Activated CD4-positive, alpha-beta T cell treated with anti-CD3 and anti-CD28 coated beads, Interleukin-2, amount 50 U/mL, for 4 hours (primary cell): ENCODE measurements at regions not wholly inside any gene's neighbourhood (a gene's known extent, or its start where the extent isn't known, plus 50 kb on each side); places are given as distances from the start of the nearest gene placed in this dataset.
"Not testable (repeated sequence)": the region's sequence is repeated elsewhere in the genome, so short reads cannot be mapped to it uniquely, and the experiment has no call there.

Source experiments
- DNase-seq, 2 experiments: peaks; one replicate each; pipeline ENCODE4 v3.0.0-alpha.2; 2020

DNA sequence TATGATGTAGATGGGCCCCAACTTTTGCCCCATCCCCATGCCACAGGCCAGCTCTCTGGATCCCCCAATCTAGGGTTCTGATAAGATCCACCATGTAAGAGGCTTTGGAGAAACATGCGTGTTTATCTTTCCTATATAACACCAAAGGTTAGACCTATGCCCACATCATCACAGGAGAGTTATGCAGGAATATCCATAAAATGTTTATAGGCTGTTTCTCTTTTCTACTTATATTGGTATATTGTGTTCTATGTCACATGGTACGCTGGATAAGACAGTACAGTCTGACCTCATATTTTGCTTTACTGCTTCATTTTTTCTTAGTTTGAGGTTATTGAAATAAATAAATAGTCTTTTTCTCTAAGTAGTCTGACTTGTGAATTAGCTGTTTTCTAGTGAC lies 1013.9 kb upstream of the GYPC start:
- no peak for DNase-seq

DNA sequence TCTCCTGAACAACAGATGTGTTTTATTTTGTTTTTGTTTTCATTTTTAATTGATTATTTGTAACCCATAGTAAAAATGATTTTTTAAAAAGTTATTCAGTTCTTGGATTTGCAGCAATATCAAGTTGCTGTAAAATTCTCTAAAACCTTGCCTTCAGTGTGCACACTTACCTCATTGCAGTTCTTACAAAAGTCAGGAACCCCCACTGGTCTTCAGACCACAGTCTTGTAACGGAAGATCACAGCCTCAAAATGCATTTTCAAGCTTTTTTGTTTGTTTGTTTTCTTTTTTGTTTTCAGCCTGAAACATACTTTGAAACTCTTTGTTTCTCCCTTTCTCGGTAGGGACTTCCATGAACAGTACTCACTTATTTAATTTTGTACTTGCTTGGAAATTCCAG lies 1012.8 kb upstream of the GYPC start:
- no peak for DNase-seq

DNA sequence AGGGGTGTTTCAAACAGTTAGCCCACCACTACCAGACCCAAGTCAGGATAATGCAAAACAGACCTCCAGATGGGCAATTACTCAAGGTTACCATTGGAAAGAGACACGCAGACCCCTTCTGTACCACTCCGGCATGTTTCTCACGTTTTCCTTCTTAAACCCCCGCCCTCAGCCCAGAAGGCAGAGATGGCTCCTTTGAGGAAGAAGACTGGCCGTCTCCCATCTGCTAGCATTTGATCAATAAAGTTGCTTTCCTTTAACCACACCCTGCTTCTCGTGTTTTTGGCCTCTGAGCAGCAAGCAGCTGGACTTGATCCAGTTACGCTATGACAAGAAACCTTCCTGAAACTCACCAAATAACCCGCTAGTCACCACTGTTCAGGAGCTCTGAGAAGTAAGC lies 1012.4 kb upstream of the GYPC start:
- no peak for DNase-seq

DNA sequence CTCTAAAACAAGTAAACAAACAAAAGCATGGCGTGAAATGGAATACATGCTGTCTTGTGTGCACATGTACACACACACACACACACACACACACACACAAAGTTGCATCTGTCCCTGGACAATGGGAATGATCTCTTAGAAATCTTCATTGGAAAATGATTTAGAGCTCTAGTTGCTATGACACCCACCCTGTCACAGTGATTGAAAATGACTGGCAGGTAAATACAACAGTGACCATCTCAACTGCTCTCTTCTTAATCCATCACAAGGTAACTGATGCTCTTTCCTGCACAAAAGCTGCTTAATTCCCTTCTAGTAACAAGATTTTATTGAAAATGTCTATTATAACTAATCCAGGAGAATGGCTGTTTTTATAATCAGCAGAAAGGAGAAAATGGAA lies 1011.7 kb upstream of the GYPC start:
- no peak for DNase-seq

DNA sequence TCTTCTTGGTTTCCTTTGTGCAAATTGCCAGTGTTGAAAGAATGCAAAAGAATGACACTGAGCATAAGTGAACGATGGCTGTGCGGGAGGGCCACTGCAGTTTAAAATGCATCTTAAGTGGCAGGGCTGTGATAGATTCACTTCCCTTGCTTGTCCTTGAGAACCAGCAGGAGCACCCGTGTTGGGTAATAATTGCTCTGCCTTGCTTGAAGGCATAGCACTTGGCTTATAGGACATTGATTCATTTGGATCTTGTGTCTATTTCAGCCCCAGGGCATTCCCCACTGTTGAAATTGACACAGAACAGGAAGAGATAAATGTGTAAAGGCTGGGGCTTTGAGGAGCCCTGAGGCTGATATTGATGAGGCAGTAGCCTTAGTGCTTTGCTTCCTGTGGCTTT lies 1003.7 kb upstream of the GYPC start:
- DNase-seq: no peak

DNA sequence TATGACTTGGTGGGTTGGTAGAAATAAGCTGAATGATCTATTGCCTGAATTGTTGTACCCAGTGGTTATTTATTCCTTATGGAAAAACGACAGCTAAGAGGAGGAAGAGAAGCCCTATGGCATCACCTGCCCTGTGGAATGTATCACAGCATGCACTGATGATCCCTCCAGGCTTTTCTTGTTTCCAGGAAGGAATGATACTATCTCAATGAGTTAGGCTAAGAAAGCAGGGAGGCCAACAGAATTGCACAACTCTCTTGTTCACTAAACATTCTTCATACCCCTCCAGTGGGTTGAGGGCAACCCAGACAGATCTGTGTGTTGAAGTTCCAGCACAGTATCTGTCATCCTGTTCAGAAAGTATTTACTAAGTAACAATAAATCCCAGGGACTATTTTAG lies 1001.7 kb upstream of the GYPC start:
- no peak for DNase-seq

DNA sequence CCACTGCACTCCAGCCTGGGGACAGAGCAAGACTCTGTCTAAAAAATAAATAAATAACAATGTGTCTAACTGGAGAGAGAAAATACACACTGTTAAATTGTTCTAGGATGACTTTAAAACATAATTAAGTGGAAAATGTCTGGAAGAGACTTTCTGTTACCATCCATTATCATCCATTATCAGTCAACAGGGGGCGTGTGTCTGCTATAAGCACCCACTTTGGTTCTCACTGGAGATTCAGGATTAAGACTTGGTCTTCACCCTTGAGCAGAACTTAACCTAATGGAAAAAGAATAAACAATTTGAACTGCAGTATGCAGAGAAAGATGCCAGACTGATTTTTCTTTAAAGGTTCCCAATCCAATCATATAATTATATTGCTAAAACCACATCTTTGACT lies 999.8 kb upstream of the GYPC start:
- no peak for DNase-seq

DNA sequence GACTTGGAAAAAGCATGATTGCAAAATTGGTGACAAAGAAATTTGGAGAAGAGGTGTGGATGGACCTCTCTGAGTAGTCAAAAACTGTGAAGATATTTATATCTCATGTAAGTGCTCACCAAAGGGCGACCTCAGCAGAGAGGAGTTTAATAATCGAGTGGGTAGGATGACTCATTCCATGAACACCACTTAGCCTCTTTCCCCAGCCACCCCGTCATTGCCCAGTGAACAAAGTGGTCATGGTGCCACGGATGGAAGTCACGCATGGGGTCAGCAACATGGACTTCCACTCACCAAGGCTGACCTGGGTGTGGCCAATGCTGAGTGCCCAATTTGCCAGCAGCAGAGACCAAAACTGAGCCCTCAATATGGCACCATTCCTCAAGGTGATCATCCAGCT lies 997.4 kb upstream of the GYPC start:
- DNase-seq: no peak

DNA sequence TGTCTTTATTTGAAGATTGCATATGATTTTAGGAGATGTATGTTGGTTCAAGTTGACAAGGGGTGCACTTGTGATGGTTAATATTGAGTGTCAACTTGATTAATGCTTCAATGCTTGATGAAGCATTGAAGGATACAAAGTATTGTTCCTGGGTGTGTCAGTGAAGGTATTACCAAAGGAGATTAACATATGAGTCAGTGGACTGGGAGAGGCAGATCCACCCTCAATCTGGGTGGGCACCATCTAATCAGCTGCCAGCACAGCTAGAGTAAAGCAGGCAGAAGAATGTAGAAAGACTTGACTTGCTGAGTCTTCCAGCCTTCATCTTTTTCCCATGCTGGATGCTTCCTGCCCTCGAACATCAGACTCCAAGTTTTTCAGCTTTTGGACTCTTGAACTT lies 995.6 kb upstream of the GYPC start:
- not testable (repeated sequence) for DNase-seq

DNA sequence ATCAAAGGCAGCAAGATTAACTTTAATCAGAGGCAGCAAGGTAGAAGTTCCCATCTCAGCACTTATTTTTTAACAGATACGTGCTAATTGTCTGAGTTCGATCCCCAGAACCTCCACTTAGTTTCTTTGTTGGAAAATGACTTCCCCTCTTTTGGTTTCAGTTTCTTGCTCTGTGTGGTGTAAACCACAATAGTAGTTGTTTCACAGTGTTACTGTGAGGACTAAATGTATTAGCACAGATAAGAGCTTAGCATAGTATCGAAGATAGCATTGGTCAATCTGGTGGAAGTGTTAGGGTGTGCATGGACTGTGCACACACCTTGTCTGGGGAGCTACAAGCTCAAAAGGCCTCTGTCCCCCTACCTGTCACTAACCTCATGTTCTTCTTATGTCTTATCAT lies 988.3 kb upstream of the GYPC start:
- no peak for DNase-seq

DNA sequence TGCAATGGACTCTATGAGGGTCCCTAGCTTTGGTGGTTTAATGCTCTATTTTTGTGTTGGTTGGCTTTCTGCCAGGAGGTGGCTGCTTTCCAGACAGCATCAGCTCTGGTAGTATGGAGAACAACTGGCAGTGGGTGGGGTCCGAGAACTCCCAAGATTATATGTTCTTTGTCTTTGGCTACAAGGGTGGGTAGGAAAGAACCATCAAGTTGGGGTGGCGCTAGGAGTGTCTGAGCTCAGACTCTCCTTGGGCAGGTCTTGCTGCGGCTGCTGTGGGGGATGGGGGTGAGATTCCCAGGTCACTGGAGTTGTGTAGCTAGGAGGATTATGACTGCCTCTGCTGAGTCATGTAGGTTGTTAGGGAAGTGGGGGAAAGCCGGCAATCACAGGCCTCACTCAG lies 976.1 kb upstream of the GYPC start:
- no peak for DNase-seq

DNA sequence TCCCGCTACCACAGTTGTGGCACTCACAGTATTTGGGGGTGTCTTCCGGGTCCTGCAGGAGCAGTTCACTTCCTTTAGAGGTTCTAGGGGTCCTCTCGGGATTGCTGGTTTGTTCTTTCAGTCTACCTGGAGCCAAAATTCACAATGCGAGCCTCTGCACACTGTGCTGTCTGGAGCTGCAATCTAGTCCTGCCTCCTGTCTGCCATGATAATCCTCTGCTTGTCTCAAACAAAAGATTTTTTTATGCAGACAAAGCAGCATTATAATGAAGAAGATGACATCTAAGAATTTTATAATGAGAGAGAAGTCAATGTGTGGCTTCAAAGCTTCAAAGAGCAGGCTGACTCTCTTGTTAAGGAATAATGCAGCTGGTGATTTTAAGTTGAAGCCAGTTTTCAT lies 975.1 kb upstream of the GYPC start:
- no peak for DNase-seq

DNA sequence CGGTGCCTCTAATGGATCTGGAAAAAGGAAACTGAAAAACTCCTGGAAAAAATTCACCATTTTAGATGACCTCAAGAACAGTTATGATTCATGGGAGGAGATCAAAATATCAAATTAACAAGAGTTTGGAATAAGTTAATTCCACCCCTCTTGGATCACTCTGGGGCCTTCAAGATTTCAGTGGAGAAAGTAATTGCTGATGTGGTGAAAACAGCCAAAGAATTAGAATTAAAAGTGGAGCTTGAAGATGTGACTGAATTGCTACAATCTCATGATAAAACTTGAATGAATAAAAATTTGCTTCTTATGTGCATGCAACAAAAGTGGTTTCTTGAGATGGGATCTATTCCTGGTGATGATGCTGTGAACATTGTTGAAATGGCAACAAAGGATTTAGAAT lies 974.4 kb upstream of the GYPC start:
- DNase-seq: no peak

DNA sequence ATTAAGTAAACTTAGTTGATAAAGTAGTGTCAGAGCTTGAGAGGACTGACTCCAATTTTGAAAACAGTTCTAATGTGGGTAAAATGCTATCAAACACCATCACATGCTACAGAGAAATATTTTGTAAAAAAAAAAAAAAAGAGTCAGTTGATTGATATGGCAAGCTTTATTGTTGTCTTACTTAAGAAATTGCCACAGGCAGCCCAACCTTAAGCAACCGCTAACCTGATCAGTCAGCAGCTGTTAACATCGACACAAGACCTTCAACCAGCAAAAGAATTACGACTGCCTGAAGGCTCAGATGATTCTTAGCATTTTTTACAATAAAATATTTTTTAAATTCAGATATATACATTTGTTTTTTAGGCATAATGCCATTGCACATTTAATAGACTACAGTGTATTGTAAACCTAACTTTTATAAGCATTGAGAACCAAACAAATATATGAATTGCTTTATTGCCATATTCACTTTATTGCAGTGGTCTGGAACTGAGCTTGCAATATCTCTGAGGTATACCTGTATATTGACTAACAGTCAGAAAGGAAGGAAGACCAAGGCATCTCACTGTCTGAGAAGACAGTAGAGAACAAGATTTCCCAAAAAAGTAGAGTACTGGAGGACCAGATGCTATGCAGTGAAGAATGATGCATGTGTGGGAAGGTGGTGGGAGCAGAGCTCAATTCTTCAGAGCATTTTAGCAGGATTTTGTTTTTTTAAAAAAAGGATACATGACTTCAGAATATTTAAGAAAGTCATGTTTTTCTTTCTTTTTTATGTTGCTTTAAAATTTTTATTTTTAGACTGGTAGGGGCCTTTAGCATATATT lies 973.8 kb upstream of the GYPC start:
- DNase-seq: no peak

DNA sequence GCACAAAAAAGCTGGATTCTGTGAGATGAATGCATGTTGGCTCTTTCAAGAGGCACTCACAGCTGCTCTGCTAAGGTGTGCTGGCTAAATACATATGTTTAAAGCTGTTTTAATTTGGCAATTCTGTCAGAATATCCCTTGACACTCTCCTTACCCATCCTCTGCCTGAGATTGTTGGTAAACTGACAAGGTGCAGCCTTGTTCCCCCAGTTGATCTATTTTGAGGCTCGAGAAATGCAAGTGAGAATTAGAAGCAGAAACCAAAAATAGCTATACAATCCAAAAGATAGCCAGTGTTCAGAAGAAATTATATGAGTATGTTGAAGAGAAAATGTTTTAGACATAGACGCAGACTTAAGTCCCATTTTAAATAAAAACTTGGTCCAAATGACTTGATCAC lies 971.7 kb upstream of the GYPC start:
- no peak for DNase-seq

DNA sequence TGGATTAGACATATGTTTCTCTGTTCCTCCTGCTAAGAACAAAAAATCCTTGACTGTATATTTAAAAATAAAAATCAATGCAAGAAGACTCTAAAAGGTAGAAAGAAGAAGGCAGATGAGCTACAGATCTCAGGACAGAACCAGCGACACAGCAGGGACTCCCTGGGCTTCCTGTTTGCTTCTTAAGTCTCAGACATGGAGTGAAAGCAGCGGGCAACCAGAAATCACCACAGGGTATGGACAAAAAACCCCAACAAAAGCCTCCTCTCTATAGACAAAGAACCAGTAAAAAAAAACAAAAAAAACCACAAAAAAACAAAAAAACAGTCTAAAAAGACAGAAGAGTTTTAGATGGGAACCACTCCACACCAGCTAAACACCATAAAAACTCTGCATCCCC lies 971.0 kb upstream of the GYPC start:
- DNase-seq: no peak

DNA sequence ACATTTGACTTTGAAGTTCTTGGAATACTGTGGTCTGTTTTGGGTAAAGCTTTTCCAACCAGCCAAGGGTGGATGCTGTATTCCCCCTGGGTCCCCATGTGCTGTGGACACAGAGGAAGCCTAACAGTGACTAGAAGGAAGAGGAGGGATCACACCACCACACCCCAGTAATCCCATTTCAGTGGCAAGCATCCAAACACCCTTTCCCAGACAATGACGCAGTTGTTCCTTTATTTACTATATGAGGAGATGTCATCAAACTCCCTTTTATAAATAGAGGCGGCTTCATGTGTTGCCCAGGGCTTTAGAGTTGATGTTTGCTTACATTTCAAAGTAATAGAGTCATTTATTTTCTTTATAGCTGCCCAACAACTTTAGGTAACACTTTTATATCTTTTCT lies 959.4 kb upstream of the GYPC start:
- DNase-seq: no peak

DNA sequence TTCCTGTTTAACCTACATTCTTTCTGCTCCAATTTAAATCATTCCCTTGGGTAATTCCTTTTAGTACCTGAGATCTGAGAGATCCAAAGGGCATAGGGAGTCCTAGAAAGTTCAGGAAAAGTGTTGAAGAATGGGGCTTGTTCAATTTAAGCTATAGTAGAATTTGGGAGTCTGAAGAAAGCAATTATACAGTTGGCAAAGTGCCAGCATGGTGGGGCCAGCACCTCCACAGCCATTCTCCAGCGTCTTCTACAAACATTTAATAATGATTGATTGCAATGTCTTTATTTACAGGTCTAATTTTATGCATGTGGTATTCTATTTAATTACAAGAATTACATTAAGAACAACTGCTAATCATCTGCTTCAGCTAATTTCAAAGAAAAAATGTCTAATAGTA lies 957.7 kb upstream of the GYPC start:
- DNase-seq: no peak

DNA sequence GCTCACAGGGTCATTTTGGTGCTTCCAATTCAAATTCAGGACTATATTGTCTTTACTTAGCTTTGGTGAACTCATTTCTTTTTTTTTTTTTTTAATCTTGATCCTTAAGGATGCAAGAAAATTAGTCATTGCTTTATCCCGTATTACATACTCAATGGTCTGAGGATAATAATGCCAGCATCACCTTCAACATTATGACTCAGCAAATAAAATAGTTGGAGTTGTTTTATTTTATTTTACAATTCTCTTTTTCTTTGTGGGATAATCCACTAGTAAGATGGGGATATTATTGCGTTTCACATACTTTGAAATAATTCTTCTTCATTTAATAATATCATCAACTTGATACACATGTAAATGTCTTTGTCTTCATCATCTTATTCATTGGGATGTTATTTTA lies 954.9 kb upstream of the GYPC start:
- no peak for DNase-seq

DNA sequence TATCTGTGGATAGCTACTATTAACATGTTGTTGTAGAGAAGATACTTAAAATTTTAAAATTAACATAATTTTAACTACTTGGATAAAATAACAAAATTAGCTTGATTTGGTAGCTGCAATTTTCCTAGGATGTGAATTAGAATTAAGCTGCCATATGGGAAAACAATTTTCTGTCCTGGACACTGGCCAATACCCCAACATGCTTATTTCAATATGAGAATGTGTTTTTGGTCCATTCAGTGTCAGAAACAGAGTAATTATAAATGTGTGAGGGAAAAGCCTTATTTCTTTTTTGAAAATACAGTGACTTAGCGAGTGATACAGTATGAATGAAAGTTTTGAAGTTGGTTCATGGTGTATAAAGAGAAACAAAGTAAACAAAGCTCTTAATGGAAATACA lies 948.3 kb upstream of the GYPC start:
- DNase-seq: no peak

DNA sequence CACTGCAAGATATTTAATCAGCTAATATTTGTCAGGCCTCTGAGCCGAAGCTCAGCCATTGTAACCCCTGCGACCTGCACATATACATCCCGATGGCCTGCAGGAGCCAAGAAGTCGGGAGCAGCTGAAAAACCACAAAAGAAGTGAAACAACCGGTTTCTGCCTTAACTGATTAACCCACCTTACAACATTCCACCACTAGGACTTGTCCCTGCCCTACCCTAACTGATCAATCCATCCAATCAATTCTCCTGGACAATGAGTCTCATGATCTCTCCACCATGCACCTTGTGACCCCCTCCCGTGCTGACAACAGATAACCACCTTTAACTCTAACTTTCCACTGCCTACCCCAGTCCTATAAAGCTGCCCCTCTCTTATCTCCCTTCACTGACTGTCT lies 945.4 kb upstream of the GYPC start:
- no peak for DNase-seq

DNA sequence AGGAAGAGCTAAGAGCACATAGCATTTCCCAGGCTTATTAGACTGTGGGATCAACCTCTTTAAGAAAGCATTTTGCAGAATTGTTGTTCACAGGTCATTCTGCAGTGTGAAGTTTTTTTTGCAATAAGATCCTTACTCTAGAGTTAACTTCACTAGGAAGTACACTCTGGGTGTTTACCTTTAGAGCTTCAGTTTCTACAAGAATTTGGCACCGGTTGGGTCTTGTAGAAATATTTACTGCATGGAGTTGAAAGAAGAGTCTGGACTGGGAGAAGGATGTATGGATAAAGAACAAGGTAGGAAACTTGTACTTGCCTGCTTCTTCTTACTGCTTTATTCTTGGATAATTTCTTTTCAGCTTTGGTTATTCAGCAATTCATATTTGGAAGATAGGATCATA lies 944.9 kb upstream of the GYPC start:
- no peak for DNase-seq

DNA sequence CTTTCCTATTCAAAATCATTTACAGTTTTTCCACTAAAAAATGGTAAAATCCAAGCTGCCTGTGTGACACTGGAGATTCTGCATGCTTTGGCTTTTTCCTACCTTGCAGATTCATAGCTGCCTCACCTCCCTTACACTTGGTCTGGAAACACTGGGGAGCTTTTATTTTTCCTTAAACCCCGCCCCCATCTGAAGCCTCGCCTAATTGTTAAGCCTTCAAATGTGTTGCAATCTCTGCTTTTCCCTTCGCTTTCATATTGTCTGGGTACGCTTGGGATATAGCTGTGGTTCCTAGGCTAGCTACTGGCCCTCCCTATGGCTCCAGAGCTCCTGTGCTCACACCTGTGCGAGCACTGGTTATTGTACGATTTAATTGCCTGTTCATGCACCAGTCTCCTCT lies 942.4 kb upstream of the GYPC start:
- DNase-seq: no peak

DNA sequence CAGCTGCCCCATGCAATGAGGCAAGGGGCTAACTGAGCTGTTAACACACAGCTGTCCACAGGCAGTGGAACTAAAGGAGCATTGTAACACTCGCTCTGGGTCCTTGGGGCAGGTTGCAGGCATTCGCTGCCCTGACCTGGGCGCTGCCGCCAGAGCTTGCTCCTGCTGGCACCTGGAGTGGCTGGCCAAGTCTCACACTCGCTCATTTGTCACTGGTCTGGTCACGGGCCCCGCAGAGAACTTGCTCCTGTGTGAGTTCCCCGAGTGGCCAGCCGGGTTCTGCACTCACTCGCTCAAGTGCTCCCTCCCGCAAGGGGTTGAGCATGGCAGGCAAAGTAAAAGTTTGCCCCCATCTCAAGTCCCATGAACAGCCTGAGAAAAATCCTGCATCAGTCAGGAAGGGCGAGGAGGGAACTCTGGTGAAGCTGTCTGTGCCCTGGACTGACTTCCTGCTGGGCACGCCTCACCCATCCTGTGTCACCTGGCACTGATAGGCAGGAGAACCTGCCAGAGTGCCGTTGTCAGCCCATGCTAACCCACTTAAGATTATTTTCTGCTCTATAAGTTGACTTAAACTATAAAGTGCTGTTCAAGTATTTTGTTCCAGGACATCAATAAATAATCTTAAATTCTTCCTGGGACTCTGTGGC lies 934.8 kb upstream of the GYPC start:
- no peak for DNase-seq

DNA sequence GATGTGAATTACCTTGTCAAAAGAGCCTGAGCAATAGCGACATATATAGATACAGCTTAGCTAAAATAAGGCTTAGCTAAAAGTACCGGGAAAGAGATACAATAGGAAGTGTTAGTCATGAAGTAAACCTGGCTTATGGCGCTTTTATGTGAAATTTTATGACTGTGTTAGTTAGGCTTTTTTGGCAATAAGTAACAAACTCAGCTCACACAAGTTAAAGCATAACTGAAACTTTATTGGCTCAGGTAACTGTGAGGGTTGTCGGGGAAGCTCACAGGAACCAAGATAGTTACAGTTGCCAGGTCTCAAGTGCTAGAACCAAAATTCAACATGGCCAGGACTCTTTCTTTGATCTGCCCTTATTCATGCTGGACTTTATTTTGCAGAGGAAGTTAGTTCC lies 925.0 kb upstream of the GYPC start:
- no peak for DNase-seq
